CD14-positive monocyte (primary cell): ENCODE measurements at regions not wholly inside any gene's neighbourhood (a gene's known extent, or its start where the extent isn't known, plus 50 kb on each side); places are given as distances from the start of the nearest gene placed in this dataset.

ENCODE experiments used
- DNase-seq, 3 donors: peaks; one replicate each; pipeline ENCODE4 v3.0.0-alpha.2; 2011 to 2022
- H2AFZ ChIP-seq: 2 replicates; pipeline ENCODE4 v1.6.0; 2012; ENCODE audit warnings: mild to moderate bottlenecking, low read depth, low read length, inconsistent platforms; ENCODE audit not compliant: insufficient read depth, poor library complexity, severe bottlenecking
- H3K27ac ChIP-seq, 2 donors: 1 replicate in 1 of 2; 2 replicates in 1 of 2; pipeline ENCODE4 v1.5.1; 2012 to 2013; ENCODE audit warnings: low read length in 2 of 2, control low read depth in 1 of 2, inconsistent platforms in 1 of 2, low read depth in 1 of 2, mild to moderate bottlenecking in 1 of 2
- H3K27me3 ChIP-seq, 2 donors: one replicate each; pipeline versions ENCODE4 v1.6.0 to v1.6.1; 2011 to 2013; ENCODE audit warnings: low read length in 2 of 2; ENCODE audit not compliant: control insufficient read depth in 2 of 2, insufficient read depth in 2 of 2
- H3K36me3 ChIP-seq, 2 donors: replicated peaks in 1 of 2; 1 replicate in 1 of 2; 2 replicates in 1 of 2; pipeline versions ENCODE4 v1.5.1 to v1.6.1; 2012 to 2013; ENCODE audit warnings: low read length in 2 of 2, control low read depth in 1 of 2, inconsistent platforms in 1 of 2, mild to moderate bottlenecking in 1 of 2; ENCODE audit not compliant: insufficient read depth in 2 of 2, control insufficient read depth in 1 of 2
- H3K4me1 ChIP-seq, 2 donors: 1 replicate in 1 of 2; 2 replicates in 1 of 2; pipeline versions ENCODE4 v1.5.1 to v1.6.1; 2012 to 2013; ENCODE audit warnings: low read length in 2 of 2, control low read depth in 1 of 2, inconsistent platforms in 1 of 2, mild to moderate bottlenecking in 1 of 2, moderate library complexity in 1 of 2; ENCODE audit not compliant: insufficient read depth in 2 of 2, control insufficient read depth in 1 of 2
- H3K4me2 ChIP-seq: replicated peaks from 2 replicates; pipeline ENCODE3; 2012; ENCODE audit warnings: low read length, moderate library complexity, mild to moderate bottlenecking; ENCODE audit not compliant: poor library complexity, severe bottlenecking; ENCODE audit errors: extremely low read depth
- H3K4me3 ChIP-seq, 3 experiments: fragments of 200-600 bp in 1 of 3; sonication (generic) in 1 of 3; replicated peaks in 1 of 3; 1 replicate in 2 of 3; 2 replicates in 1 of 3; pipeline ENCODE4 v1.5.1; 2011 to 2013; ENCODE audit warnings: low read length in 3 of 3, mild to moderate bottlenecking in 3 of 3, control low read depth in 2 of 3, low read depth in 2 of 3, inconsistent platforms in 1 of 3, moderate library complexity in 1 of 3
- H3K79me2 ChIP-seq: 2 replicates; pipeline ENCODE4 v1.6.0; 2012; ENCODE audit warnings: mild to moderate bottlenecking, control low read depth, inconsistent platforms, low read length, moderate library complexity; ENCODE audit not compliant: insufficient read depth
- H3K9ac ChIP-seq: 2 replicates; pipeline ENCODE4 v1.6.0; 2017; ENCODE audit warnings: low read length, mild to moderate bottlenecking; ENCODE audit not compliant: insufficient read depth, poor library complexity, severe bottlenecking
- H3K9me3 ChIP-seq, 2 donors: replicated peaks in 1 of 2; 1 replicate in 1 of 2; 2 replicates in 1 of 2; pipeline versions ENCODE4 v1.5.1 to v1.6.1; 2012 to 2013; ENCODE audit warnings: low read length in 2 of 2, control low read depth in 1 of 2; ENCODE audit not compliant: control insufficient read depth in 1 of 2, insufficient read depth in 1 of 2
- H4K20me1 ChIP-seq: 2 replicates; pipeline ENCODE4 v1.6.0; 2012; ENCODE audit warnings: mild to moderate bottlenecking, low read length, control low read depth, moderate library complexity; ENCODE audit not compliant: insufficient read depth
- H3K27ac Mint-ChIP-seq, 7 donors: one replicate each; pipeline ENCODE4 v1.8.0; 2020; ENCODE audit warnings: mild to moderate bottlenecking in 7 of 7, mixed read lengths in 7 of 7, moderate library complexity in 6 of 7, inconsistent platforms in 2 of 7
- H3K27me3 Mint-ChIP-seq, 3 donors: one replicate each; pipeline ENCODE4 v1.8.0; 2021 to 2022; ENCODE audit warnings: low read depth in 3 of 3, mild to moderate bottlenecking in 3 of 3, mixed read lengths in 3 of 3, moderate library complexity in 3 of 3, inconsistent platforms in 1 of 3
- H3K36me3 Mint-ChIP-seq, 2 donors: one replicate each; pipeline ENCODE4 v1.8.0; 2020; ENCODE audit warnings: mixed read lengths in 2 of 2, inconsistent platforms in 1 of 2, mild to moderate bottlenecking in 1 of 2
- H3K4me1 Mint-ChIP-seq: one replicate; pipeline ENCODE4 v1.8.0; 2020; ENCODE audit warnings: mild to moderate bottlenecking, mixed read lengths
- H3K4me3 Mint-ChIP-seq, 2 donors: one replicate each; pipeline ENCODE4 v1.8.0; 2020; ENCODE audit warnings: mild to moderate bottlenecking in 2 of 2, mixed read lengths in 2 of 2, moderate library complexity in 1 of 2
- H3K9me3 Mint-ChIP-seq, 7 donors: one replicate each; pipeline ENCODE4 v1.8.0; 2020 to 2022; ENCODE audit warnings: mixed read lengths in 7 of 7, mild to moderate bottlenecking in 6 of 7, moderate library complexity in 6 of 7, inconsistent platforms in 2 of 7
- CTCF ChIP-seq: fragments of 200-600 bp; IDR thresholded peaks from one replicate; pipeline ENCODE4 v1.8.0; 2022; ENCODE audit warnings: antibody characterized with exemption, mild to moderate bottlenecking
- WGBS: methylation state at CpG from one replicate; pipeline ENCODE4 v1.1.5; 2013; ENCODE audit warnings: missing lambda C conversion rate; ENCODE audit not compliant: insufficient coverage; 5-methylcytosine and 5-hydroxymethylcytosine counted together
- intact Hi-C, 2 donors: fragments of 100-400 bp; cut with micrococcal nuclease; formaldehyde crosslinking; loops; one replicate each; pipeline versions ENCODE4 v1.15.0 to v1.15.1; 2023

- 94% methylated on average over 2 of the region's 2 CpGs for WGBS
- Histone ChIP-seq H3K27ac (no peak overlapping the region), H3K4me3 (no peak overlapping the region)
Measured at GRCh38 chr15:97162805-97163495, 797.6 kb upstream of the ARRDC4 start.

GRCh38 chr15:97165205-97165604 lies 795.3 kb upstream of the ARRDC4 start:
- no peak overlapping the region for H2AFZ ChIP-seq
- TF ChIP-seq CTCF = no peak
- Mint-ChIP-seq H3K9me3 (peaks cover 0 to 4% (median 0%) of the 10 kb centered on the region in 7 donors), H3K36me3 (no peaks in the 10 kb centered on the region), H3K4me3 (no peak overlapping the region), H3K27ac (no peak overlapping the region), H3K4me1 (no peaks in the 10 kb centered on the region), H3K27me3 (peaks cover 0 to 2% (median 0%) of the 10 kb centered on the region in 3 donors)
- H3K4me1 ChIP-seq = no peaks in the 10 kb centered on the region
- no peak for DNase-seq
- H3K27ac ChIP-seq = no peak overlapping the region
- no peak overlapping the region for H3K9ac ChIP-seq
- intact Hi-C loops = no loop called here
- no peaks in the 10 kb centered on the region for H3K36me3 ChIP-seq
- H4K20me1 ChIP-seq = no peaks in the 10 kb centered on the region
- no peaks in the 10 kb centered on the region for H3K79me2 ChIP-seq
- no CpG with 5 or more reads among the region's 2 CpGs for WGBS
- no peaks in the 10 kb centered on the region for H3K9me3 ChIP-seq
- H3K27me3 ChIP-seq = no peaks in the 10 kb centered on the region
- no peak overlapping the region for H3K4me2 ChIP-seq
- no peak overlapping the region for H3K4me3 ChIP-seq

More at GRCh38 chr15:97162805-97163495, 797.6 kb upstream of the ARRDC4 start:
- no peaks in the 10 kb centered on the region for H3K36me3 Mint-ChIP-seq
- H3K27me3 Mint-ChIP-seq = peaks cover 0 to 2% (median 2%) of the 10 kb centered on the region in 3 donors
- Histone ChIP-seq H4K20me1 (no peaks in the 10 kb centered on the region), H3K36me3 (no peaks in the 10 kb centered on the region), H3K4me1 (no peaks in the 10 kb centered on the region), H3K27me3 (no peaks in the 10 kb centered on the region), H2AFZ (no peak overlapping the region), H3K4me2 (no peak overlapping the region), H3K79me2 (no peaks in the 10 kb centered on the region), H3K9ac (no peak overlapping the region), H3K9me3 (no peaks in the 10 kb centered on the region)
- intact Hi-C loops = no loop called here
- H3K4me1 Mint-ChIP-seq = no peaks in the 10 kb centered on the region
- H3K27ac Mint-ChIP-seq = no peak overlapping the region
- peaks cover 0 to 3% (median 0%) of the 10 kb centered on the region in 7 donors for H3K9me3 Mint-ChIP-seq
- no peak overlapping the region for H3K4me3 Mint-ChIP-seq
- TF ChIP-seq CTCF = no peak
- no peak for DNase-seq
